Astrocyte (in vitro differentiated cells and primary cell): ENCODE measurements at regions not wholly inside any gene's neighbourhood (a gene's known extent, or its start where the extent isn't known, plus 50 kb on each side); places are given as distances from the start of the nearest gene placed in this dataset.

Experiments used
- DNase-seq: peaks from one replicate; pipeline ENCODE4 v3.0.0-alpha.2; 2010; ENCODE audit warnings: low read depth
- FAIRE-seq: peaks from 2 replicates; lab custom pipeline; 2011; peaks lifted over from hg19 to GRCh38; lab: Jason Lieb, UNC
- H2AFZ ChIP-seq: 2 replicates; pipeline ENCODE4 v1.6.0; 2012; ENCODE audit warnings: low read depth, low read length, inconsistent platforms
- H3K27ac ChIP-seq: 2 replicates; pipeline ENCODE4 v1.5.1; 2011; ENCODE audit warnings: low read depth, low read length, inconsistent platforms
- H3K27me3 ChIP-seq: 2 replicates; pipeline ENCODE4 v1.6.0; 2011; ENCODE audit warnings: low read length, inconsistent platforms; ENCODE audit not compliant: insufficient read depth
- H3K36me3 ChIP-seq: 2 replicates; pipeline ENCODE4 v1.5.1; 2011; ENCODE audit warnings: low read length, inconsistent platforms; ENCODE audit not compliant: insufficient read depth
- H3K4me1 ChIP-seq: 2 replicates; pipeline ENCODE4 v1.5.1; 2011; ENCODE audit warnings: low read length, inconsistent platforms; ENCODE audit not compliant: insufficient read depth
- H3K4me2 ChIP-seq: 2 replicates; pipeline ENCODE4 v1.6.0; 2012; ENCODE audit warnings: low read length, inconsistent platforms
- H3K4me3 ChIP-seq: 2 replicates; pipeline ENCODE4 v1.5.1; 2011; ENCODE audit warnings: low read depth, mild to moderate bottlenecking, low read length, inconsistent platforms; ENCODE audit not compliant: insufficient read depth
- H3K79me2 ChIP-seq: 2 replicates; pipeline ENCODE4 v1.6.0; 2012; ENCODE audit warnings: mild to moderate bottlenecking, low read length, inconsistent platforms; ENCODE audit not compliant: insufficient read depth
- H3K9ac ChIP-seq: 2 replicates; pipeline ENCODE4 v1.6.0; 2012; ENCODE audit warnings: mild to moderate bottlenecking, low read length, inconsistent platforms
- H3K9me3 ChIP-seq: 2 replicates; pipeline ENCODE4 v1.5.1; 2012; ENCODE audit warnings: low read depth, mild to moderate bottlenecking, low read length, inconsistent platforms; ENCODE audit not compliant: insufficient read depth
- H4K20me1 ChIP-seq: 2 replicates; pipeline ENCODE4 v1.6.0; 2012; ENCODE audit warnings: low read length, inconsistent platforms; ENCODE audit not compliant: insufficient read depth
- H3K27ac Mint-ChIP-seq: one replicate; pipeline ENCODE4 v1.8.0; 2021; ENCODE audit warnings: mild to moderate bottlenecking, mixed read lengths; ENCODE audit not compliant: unreplicated experiment
- H3K27me3 Mint-ChIP-seq: one replicate; pipeline ENCODE4 v1.8.0; 2021; ENCODE audit warnings: low read depth, mixed read lengths; ENCODE audit not compliant: unreplicated experiment
- H3K36me3 Mint-ChIP-seq: one replicate; pipeline ENCODE4 v1.8.0; 2021; ENCODE audit warnings: low read depth, mixed read lengths; ENCODE audit not compliant: unreplicated experiment
- H3K4me1 Mint-ChIP-seq: one replicate; pipeline ENCODE4 v1.8.0; 2021; ENCODE audit warnings: low read depth, mixed read lengths; ENCODE audit not compliant: unreplicated experiment
- H3K4me3 Mint-ChIP-seq: one replicate; pipeline ENCODE4 v1.8.0; 2021; ENCODE audit warnings: mild to moderate bottlenecking, moderate library complexity, mixed read lengths; ENCODE audit not compliant: unreplicated experiment
- H3K9me3 Mint-ChIP-seq: one replicate; pipeline ENCODE4 v1.8.0; 2021; ENCODE audit warnings: mild to moderate bottlenecking, mixed read lengths; ENCODE audit not compliant: unreplicated experiment
- EZH2 ChIP-seq: IDR thresholded peaks from 2 replicates; pipeline ENCODE4 v1.6.1; 2012; ENCODE audit warnings: mild to moderate bottlenecking, low read length, inconsistent platforms; ENCODE audit not compliant: insufficient read depth
- TF ChIP-seq, protein P1 (sequence below): IDR thresholded peaks from 2 replicates; pipeline ENCODE4 v1.5.1; 2011; ENCODE audit warnings: low read depth, mild to moderate bottlenecking, inconsistent platforms, low read length, moderate library complexity; ENCODE audit not compliant: insufficient read depth

DNA sequence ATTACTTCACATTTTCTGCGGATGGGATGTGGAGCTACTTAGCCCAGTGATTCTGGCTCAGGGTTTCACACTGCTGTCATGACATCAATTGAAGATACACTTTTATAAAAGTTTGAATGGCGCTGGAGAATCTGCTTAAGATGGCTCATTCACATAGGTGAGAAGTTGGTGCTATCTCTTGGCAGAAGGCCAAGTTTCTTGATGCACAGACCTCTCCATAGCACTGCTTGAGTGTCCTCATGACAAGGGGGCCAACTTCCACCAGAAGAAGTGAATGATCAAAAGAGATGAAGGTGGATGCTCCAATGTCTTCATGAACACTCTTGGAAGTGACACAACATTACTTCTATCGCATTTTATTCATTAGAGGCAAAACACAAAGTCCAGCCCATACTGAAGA, 403.7 kb upstream of the CCNG1 start:
- Mint-ChIP-seq H3K27ac (no peak overlapping the region), H3K4me3 (no peak overlapping the region), H3K27me3 (no peaks in the 10 kb centered on the region), H3K36me3 (no peaks in the 10 kb centered on the region), H3K9me3 (peaks cover 2% of the 10 kb centered on the region), H3K4me1 (no peaks in the 10 kb centered on the region)
- Histone ChIP-seq H3K79me2 (no peaks in the 10 kb centered on the region), H3K9ac (no peak overlapping the region), H3K9me3 (no peaks in the 10 kb centered on the region), H4K20me1 (no peaks in the 10 kb centered on the region), H3K4me1 (no peaks in the 10 kb centered on the region), H3K4me2 (no peak overlapping the region), H3K36me3 (no peaks in the 10 kb centered on the region), H3K27ac (no peak overlapping the region), H3K27me3 (no peaks in the 10 kb centered on the region), H2AFZ (no peak overlapping the region), H3K4me3 (no peak overlapping the region)
- TF ChIP-seq, protein P1, sequence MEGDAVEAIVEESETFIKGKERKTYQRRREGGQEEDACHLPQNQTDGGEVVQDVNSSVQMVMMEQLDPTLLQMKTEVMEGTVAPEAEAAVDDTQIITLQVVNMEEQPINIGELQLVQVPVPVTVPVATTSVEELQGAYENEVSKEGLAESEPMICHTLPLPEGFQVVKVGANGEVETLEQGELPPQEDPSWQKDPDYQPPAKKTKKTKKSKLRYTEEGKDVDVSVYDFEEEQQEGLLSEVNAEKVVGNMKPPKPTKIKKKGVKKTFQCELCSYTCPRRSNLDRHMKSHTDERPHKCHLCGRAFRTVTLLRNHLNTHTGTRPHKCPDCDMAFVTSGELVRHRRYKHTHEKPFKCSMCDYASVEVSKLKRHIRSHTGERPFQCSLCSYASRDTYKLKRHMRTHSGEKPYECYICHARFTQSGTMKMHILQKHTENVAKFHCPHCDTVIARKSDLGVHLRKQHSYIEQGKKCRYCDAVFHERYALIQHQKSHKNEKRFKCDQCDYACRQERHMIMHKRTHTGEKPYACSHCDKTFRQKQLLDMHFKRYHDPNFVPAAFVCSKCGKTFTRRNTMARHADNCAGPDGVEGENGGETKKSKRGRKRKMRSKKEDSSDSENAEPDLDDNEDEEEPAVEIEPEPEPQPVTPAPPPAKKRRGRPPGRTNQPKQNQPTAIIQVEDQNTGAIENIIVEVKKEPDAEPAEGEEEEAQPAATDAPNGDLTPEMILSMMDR: no peak
- TF ChIP-seq EZH2: no peak
- FAIRE-seq (no peak), DNase-seq (no peak)

DNA sequence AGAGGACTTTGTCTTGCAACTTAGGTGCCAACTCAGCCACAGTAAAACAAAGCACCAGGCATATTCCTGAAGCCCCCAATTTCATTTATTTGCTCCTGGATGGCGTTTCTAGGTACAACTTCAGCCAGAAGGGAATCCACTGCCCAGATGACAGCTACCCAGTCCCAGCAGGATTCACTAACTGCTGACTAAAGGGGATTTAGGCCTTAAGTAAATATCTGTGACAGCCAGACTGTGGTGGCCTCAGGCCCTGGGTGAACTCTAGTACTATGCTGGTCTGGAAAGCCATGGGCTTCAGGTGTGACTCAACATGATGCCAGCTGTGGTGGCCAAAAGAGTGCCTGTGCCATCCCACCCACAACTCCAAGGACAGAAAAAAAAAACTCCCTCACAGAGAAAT, 396.1 kb upstream of the CCNG1 start:
- H3K36me3 Mint-ChIP-seq: no peaks in the 10 kb centered on the region
- Histone ChIP-seq H3K4me3 (no peak overlapping the region), H3K9ac (no peak overlapping the region), H3K9me3 (no peaks in the 10 kb centered on the region), H3K27ac (no peak overlapping the region), H4K20me1 (no peaks in the 10 kb centered on the region), H3K4me1 (no peaks in the 10 kb centered on the region), H2AFZ (no peak overlapping the region), H3K79me2 (no peaks in the 10 kb centered on the region), H3K36me3 (no peaks in the 10 kb centered on the region), H3K4me2 (no peak overlapping the region), H3K27me3 (no peaks in the 10 kb centered on the region)
- H3K27me3 Mint-ChIP-seq: no peaks in the 10 kb centered on the region
- H3K4me3 Mint-ChIP-seq: no peak overlapping the region
- DNase-seq (no peak), FAIRE-seq (no peak)
- no peaks in the 10 kb centered on the region for H3K4me1 Mint-ChIP-seq
- H3K27ac Mint-ChIP-seq: no peak overlapping the region
- TF ChIP-seq, protein P1: no peak
- TF ChIP-seq EZH2: no peak
- H3K9me3 Mint-ChIP-seq: peaks cover 3% of the 10 kb centered on the region

DNA sequence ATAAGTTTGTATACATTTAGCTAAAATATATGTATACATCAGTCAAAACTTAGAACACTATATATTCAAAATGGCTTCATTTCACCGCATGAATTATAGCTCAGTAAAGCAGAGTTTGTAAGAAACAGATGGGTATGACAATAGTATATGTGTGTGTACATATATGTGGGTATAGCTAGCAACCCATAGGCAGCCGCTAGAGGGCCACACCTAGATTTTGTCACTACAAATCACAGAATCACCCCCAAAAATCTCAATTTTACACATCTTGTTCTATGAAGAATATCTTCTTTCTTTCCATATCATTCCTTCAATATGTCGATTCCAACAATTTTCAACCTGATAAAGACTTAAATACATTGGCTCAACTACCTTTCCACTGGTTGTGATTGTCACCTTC, 357.8 kb upstream of the CCNG1 start:
- FAIRE-seq (no peak), DNase-seq (no peak)
- no peaks in the 10 kb centered on the region for H3K4me1 ChIP-seq
- H3K4me2 ChIP-seq: no peak overlapping the region
- H3K4me3 ChIP-seq: no peak overlapping the region
- no peaks in the 10 kb centered on the region for H3K79me2 ChIP-seq
- Mint-ChIP-seq H3K9me3 (no peaks in the 10 kb centered on the region), H3K27me3 (no peaks in the 10 kb centered on the region), H3K36me3 (no peaks in the 10 kb centered on the region), H3K27ac (no peak overlapping the region), H3K4me3 (no peak overlapping the region), H3K4me1 (no peaks in the 10 kb centered on the region)
- no peak overlapping the region for H2AFZ ChIP-seq
- H3K9me3 ChIP-seq: no peaks in the 10 kb centered on the region
- no peaks in the 10 kb centered on the region for H3K36me3 ChIP-seq
- TF ChIP-seq, protein P1: peak; percentile 40
- TF ChIP-seq EZH2: no peak
- H3K9ac ChIP-seq: no peak overlapping the region
- H4K20me1 ChIP-seq: no peaks in the 10 kb centered on the region
- no peaks in the 10 kb centered on the region for H3K27me3 ChIP-seq
- H3K27ac ChIP-seq: no peak overlapping the region
